MCF 10A (cell line): ENCODE measurements at regions not wholly inside any gene's neighbourhood (a gene's known extent, or its start where the extent isn't known, plus 50 kb on each side); places are given as distances from the start of the nearest gene placed in this dataset.
"Not testable (repeated sequence)": the region's sequence is repeated elsewhere in the genome, so short reads cannot be mapped to it uniquely, and the experiment has no call there.

Experiments
- BruUV-seq: library from RNA; stranded (reverse); fragments of 400-500 nt; replicated peaks from 2 replicates; lab custom pipeline; 2021; lab: Mats Ljungman, UMichigan
- CTCF ChIA-PET: fragments of 300-600 bp; sonication (Branson Sonifier 250); formaldehyde crosslinking; extraction: SDS; loops from one replicate; lab custom pipeline; 2021; ENCODE audit warnings: antibody characterized with exemption, inconsistent platforms; lab: Yijun Ruan, JAX
- POLR2A ChIA-PET: fragments of 300-600, 350-650 bp; sonication (Branson Sonifier 250); formaldehyde crosslinking; extraction: SDS; loops from one replicate; lab custom pipeline; 2020; ENCODE audit warnings: antibody characterized with exemption, inconsistent platforms; lab: Yijun Ruan, JAX
- DNase-seq: peaks from one replicate; pipeline ENCODE4 v3.0.0-alpha.2; 2018; ENCODE audit not compliant: unreplicated experiment
- H3K27ac Mint-ChIP-seq: one replicate; pipeline ENCODE4 v1.8.0; 2022; ENCODE audit warnings: mild to moderate bottlenecking, low read depth, mixed read lengths; ENCODE audit not compliant: unreplicated experiment
- H3K27me3 Mint-ChIP-seq: one replicate; pipeline ENCODE4 v1.8.0; 2022; ENCODE audit warnings: mixed read lengths; ENCODE audit not compliant: insufficient read depth, unreplicated experiment
- H3K36me3 Mint-ChIP-seq: one replicate; pipeline ENCODE4 v1.8.0; 2022; ENCODE audit warnings: mild to moderate bottlenecking, moderate library complexity, mixed read lengths; ENCODE audit not compliant: insufficient read depth, unreplicated experiment
- H3K4me1 Mint-ChIP-seq: one replicate; pipeline ENCODE4 v1.8.0; 2022; ENCODE audit warnings: mixed read lengths; ENCODE audit not compliant: insufficient read depth, unreplicated experiment
- H3K4me3 Mint-ChIP-seq: one replicate; pipeline ENCODE4 v1.8.0; 2022; ENCODE audit warnings: mild to moderate bottlenecking, moderate library complexity, mixed read lengths; ENCODE audit not compliant: unreplicated experiment
- H3K9me3 Mint-ChIP-seq: one replicate; pipeline ENCODE4 v1.8.0; 2022; ENCODE audit warnings: mixed read lengths; ENCODE audit not compliant: unreplicated experiment
- CTCF ChIP-seq: fragments of 200-600 bp; IDR thresholded peaks from one replicate; pipeline ENCODE4 v1.8.0; 2022; ENCODE audit warnings: antibody characterized with exemption, mild to moderate bottlenecking; ENCODE audit not compliant: unreplicated experiment
- intact Hi-C: fragments of 100-400 bp; cut with micrococcal nuclease; formaldehyde crosslinking; loops from 2 replicates; pipeline ENCODE4 v1.14.1; 2022

- H3K4me3 Mint-ChIP-seq = no peak overlapping the region
- no peaks in the 10 kb centered on the region for H3K27me3 Mint-ChIP-seq
- no peaks in the 10 kb centered on the region for H3K36me3 Mint-ChIP-seq
- no peak for TF ChIP-seq CTCF
- intact Hi-C loops = no loop called here
- ChIA-PET POLR2A (no interaction called here), CTCF (no interaction called here)
- H3K27ac Mint-ChIP-seq = no peak overlapping the region
- DNase-seq = no peak
- no peaks in the 10 kb centered on the region for H3K4me1 Mint-ChIP-seq
- no TSS peak for BruUV-seq
- H3K9me3 Mint-ChIP-seq = peaks cover 8% of the 10 kb centered on the region
Observed at GRCh38 chr10:105729428-105729827, 1088.3 kb downstream of the SORCS3 start.

GRCh38 chr10:105727586-105727985 lies 1086.5 kb downstream of the SORCS3 start:
- H3K9me3 Mint-ChIP-seq, H3K4me1 Mint-ChIP-seq, BruUV-seq, DNase-seq, CTCF ChIA-PET, intact Hi-C loops, H3K4me3 Mint-ChIP-seq, H3K27ac Mint-ChIP-seq, H3K27me3 Mint-ChIP-seq, H3K36me3 Mint-ChIP-seq, POLR2A ChIA-PET: not testable (repeated sequence)

GRCh38 chr10:105727131-105727530 lies 1086.0 kb downstream of the SORCS3 start:
- no peaks in the 10 kb centered on the region for H3K27me3 Mint-ChIP-seq
- H3K36me3 Mint-ChIP-seq = no peaks in the 10 kb centered on the region
- H3K4me3 Mint-ChIP-seq = no peak overlapping the region
- BruUV-seq = no TSS peak
- intact Hi-C loops = no loop called here
- POLR2A ChIA-PET = no interaction called here
- DNase-seq = no peak
- H3K27ac Mint-ChIP-seq = no peak overlapping the region
- CTCF ChIA-PET = no interaction called here
- H3K4me1 Mint-ChIP-seq = no peaks in the 10 kb centered on the region
- no peak for TF ChIP-seq CTCF
- H3K9me3 Mint-ChIP-seq = peaks cover 8% of the 10 kb centered on the region

- H3K36me3 Mint-ChIP-seq = no peaks in the 10 kb centered on the region
- H3K9me3 Mint-ChIP-seq = peaks cover 8% of the 10 kb centered on the region
- no TSS peak for BruUV-seq
- DNase-seq = no peak
- H3K4me3 Mint-ChIP-seq = no peak overlapping the region
- H3K4me1 Mint-ChIP-seq = no peaks in the 10 kb centered on the region
- ChIA-PET POLR2A (no interaction called here), CTCF (no interaction called here)
- no peaks in the 10 kb centered on the region for H3K27me3 Mint-ChIP-seq
- intact Hi-C loops = no loop called here
- no peak for TF ChIP-seq CTCF
- no peak overlapping the region for H3K27ac Mint-ChIP-seq
Observed at GRCh38 chr10:105726149-105726548, 1085.1 kb downstream of the SORCS3 start.

GRCh38 chr10:105725007-105725406 lies 1083.9 kb downstream of the SORCS3 start:
- DNase-seq = peak; percentile 4
- H3K9me3 Mint-ChIP-seq = peaks cover 8% of the 10 kb centered on the region
- no peak overlapping the region for H3K27ac Mint-ChIP-seq
- no peaks in the 10 kb centered on the region for H3K36me3 Mint-ChIP-seq
- no peak for TF ChIP-seq CTCF
- BruUV-seq = no TSS peak
- intact Hi-C loops = no loop called here
- H3K27me3 Mint-ChIP-seq = no peaks in the 10 kb centered on the region
- H3K4me1 Mint-ChIP-seq = no peaks in the 10 kb centered on the region
- ChIA-PET CTCF (no interaction called here), POLR2A (no interaction called here)
- H3K4me3 Mint-ChIP-seq = no peak overlapping the region
